HUES64 (cell line): ENCODE measurements at regions not wholly inside any gene's neighbourhood (a gene's known extent, or its start where the extent isn't known, plus 50 kb on each side); places are given as distances from the start of the nearest gene placed in this dataset.

Experiments used
- H3K27ac ChIP-seq: 2 replicates; pipeline ENCODE4 v1.7.0; 2013; ENCODE audit warnings: low read depth, low read length, inconsistent platforms
- H3K27me3 ChIP-seq: 2 replicates; pipeline ENCODE4 v1.6.1; 2013; ENCODE audit warnings: mild to moderate bottlenecking, low read length; ENCODE audit not compliant: insufficient read depth
- H3K36me3 ChIP-seq: 2 replicates; pipeline ENCODE4 v1.6.1; 2013; ENCODE audit warnings: mild to moderate bottlenecking, low read length; ENCODE audit not compliant: insufficient read depth
- H3K4me1 ChIP-seq: 2 replicates; pipeline ENCODE4 v1.6.1; 2013; ENCODE audit warnings: mild to moderate bottlenecking, low read length, moderate library complexity; ENCODE audit not compliant: insufficient read depth
- H3K4me3 ChIP-seq: 2 replicates; pipeline ENCODE4 v1.5.1; 2013; ENCODE audit warnings: mild to moderate bottlenecking, low read length, moderate library complexity
- H3K9ac ChIP-seq: 2 replicates; pipeline ENCODE4 v1.6.1; 2013; ENCODE audit warnings: mild to moderate bottlenecking, low read depth, low read length
- H3K9me3 ChIP-seq: 2 replicates; pipeline ENCODE4 v1.6.1; 2013; ENCODE audit warnings: low read depth, low read length; ENCODE audit not compliant: insufficient read depth
- WGBS: fragments of 150-250, 120-280 bp; methylation state at CpG from one replicate; pipeline ENCODE4 v1.1.7; 2013; ENCODE audit warnings: missing lambda C conversion rate; 5-methylcytosine and 5-hydroxymethylcytosine counted together

DNA sequence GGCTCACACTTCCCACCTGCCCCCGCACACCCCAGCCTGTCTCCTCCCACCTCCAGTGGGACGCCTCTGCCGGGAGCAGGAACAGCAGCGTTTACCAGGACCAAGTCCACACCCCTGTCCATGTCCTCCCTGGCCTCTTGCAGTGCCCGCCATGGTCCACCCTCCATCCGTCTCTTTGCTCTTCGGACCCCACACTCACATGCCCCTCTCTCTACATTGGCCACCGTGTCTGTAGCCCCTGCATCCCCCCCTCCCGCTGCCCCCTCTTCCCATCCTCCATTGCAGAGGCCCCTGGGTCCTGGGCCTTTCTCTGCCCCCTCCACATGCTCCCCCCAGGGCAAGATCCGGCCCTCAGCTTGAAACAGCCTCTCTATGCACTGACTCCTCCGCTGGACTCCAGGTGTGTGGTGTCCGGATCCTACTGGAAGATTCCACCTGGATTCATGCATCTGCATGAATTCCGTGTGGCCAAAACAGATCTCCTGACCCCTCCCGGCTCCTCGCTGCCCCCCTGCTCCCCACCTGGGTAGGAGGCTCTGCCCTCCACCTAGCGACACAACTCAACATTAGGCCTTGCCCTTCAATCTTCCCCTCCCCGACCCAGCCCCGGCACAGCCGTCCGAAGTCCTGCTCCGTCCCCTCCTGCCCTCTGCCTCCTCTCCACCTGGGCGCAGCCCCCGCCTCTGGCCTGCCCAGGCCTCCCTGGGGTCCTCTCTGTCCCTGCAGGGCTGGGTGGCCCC lies 168.5 kb downstream of the OLFM1 start:
- Histone ChIP-seq H3K4me1 (peaks cover 9% of the 10 kb centered on the region; the same call in 1 of the 2 replicates), H3K4me3 (no peak overlapping the region), H3K9ac (no peak overlapping the region), H3K9me3 (no peaks in the 10 kb centered on the region), H3K36me3 (no peaks in the 10 kb centered on the region), H3K27me3 (0 out of 2 replicates have a peak, but pooled peaks cover 4% of the 10 kb centered on the region), H3K27ac (no peak overlapping the region)
- 85% methylated on average over 23 of the region's 23 CpGs for WGBS

DNA sequence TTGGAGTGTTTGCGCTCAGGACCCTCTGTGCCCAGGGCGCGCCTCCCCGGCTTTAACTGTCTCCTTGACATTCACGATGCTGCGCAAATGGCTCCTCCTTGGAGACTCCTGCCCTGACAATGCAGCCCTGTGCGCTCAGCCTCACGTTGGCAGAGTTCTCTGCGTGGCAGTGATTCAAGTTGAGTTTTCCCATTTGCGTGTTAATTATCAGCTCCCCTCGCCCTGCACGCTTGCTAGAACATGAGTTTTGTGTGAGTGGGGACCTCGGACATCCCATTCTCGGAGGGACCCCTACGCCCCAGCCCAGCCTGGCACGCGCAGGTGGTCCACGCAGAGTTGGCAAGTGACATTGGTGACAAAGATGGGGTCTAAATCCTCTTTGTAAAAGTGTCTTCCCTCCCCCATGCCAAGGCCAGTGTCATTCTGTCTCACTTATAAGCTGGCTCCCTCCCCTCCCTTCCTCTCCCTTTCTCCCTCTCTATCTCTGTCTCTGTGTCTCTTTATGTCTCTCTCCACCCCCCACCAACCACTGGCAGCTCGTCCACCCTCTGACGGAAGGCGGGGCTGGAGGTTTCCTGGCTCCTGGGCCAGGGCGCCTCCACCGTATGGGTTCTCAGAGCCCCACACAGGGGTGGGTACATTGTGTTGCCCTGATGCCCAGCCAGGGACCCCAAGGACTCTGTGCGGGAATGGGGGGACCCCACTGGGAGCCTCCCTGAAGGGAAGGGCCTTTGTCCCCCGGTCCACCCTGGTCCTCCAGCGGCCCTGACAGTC lies 169.3 kb downstream of the OLFM1 start:
- Histone ChIP-seq H3K36me3 (no peaks in the 10 kb centered on the region), H3K4me3 (no peak overlapping the region), H3K9me3 (no peaks in the 10 kb centered on the region), H3K27ac (no peak overlapping the region), H3K4me1 (peaks cover 9% of the 10 kb centered on the region; the same call in 1 of the 2 replicates), H3K27me3 (0 out of 2 replicates have a peak, but pooled peaks cover 4% of the 10 kb centered on the region), H3K9ac (no peak overlapping the region)
- WGBS = 86% methylated on average over 26 of the region's 26 CpGs

DNA sequence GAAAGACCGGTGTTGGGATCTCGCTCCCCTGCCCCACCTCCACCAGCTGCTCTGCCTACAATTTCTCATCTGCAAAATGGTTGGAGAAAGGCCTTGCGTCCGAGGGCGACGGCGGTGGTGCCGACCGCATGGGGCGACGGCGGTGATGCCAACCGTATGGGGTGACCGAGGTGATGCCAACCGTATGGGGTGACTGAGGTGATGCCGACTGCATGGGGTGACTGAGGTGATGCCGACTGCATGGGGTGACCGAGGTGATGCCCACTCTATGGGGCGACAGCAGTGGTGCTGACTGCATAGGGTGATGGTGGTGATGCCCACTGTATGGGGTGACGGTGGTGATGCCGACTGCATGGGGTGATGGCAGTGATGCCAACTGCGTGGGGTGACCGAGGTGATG lies 171.0 kb downstream of the OLFM1 start:
- H3K36me3 ChIP-seq = no peaks in the 10 kb centered on the region
- 94% methylated on average over 23 of the region's 23 CpGs for WGBS
- no peaks in the 10 kb centered on the region for H3K9me3 ChIP-seq
- no peak overlapping the region for H3K9ac ChIP-seq
- no peak overlapping the region for H3K27ac ChIP-seq
- no peak overlapping the region for H3K4me3 ChIP-seq
- H3K4me1 ChIP-seq = peaks cover 4% of the 10 kb centered on the region; the same call in 1 of the 2 replicates
- H3K27me3 ChIP-seq = 0 out of 2 replicates have a peak, but pooled peaks cover 4% of the 10 kb centered on the region

DNA sequence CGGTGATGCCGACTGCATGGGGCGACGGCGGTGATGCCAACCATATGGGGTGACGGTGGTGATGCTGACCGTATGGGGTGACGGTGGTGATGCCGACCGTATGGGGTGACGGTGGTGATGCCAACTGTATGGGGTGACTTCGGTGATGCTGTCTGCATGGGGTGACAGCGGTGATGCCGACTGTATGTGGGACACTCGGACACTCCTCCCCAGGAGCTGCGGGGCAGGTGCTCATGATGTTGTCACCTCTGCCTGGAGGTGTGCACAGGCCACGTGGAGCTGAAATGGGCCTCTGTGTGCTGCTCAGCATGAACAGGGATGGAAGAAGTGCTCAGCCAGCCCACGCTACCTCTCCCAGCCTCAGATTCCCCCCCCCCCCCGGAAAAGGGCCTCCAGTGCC lies 171.8 kb downstream of the OLFM1 start:
- Histone ChIP-seq H3K36me3 (no peaks in the 10 kb centered on the region), H3K27ac (no peak overlapping the region), H3K4me3 (no peak overlapping the region), H3K9ac (no peak overlapping the region), H3K9me3 (no peaks in the 10 kb centered on the region), H3K4me1 (peaks cover 4% of the 10 kb centered on the region; the same call in 1 of the 2 replicates), H3K27me3 (0 out of 2 replicates have a peak, but pooled peaks cover 2% of the 10 kb centered on the region)
- 94% methylated on average over 18 of the region's 19 CpGs for WGBS

DNA sequence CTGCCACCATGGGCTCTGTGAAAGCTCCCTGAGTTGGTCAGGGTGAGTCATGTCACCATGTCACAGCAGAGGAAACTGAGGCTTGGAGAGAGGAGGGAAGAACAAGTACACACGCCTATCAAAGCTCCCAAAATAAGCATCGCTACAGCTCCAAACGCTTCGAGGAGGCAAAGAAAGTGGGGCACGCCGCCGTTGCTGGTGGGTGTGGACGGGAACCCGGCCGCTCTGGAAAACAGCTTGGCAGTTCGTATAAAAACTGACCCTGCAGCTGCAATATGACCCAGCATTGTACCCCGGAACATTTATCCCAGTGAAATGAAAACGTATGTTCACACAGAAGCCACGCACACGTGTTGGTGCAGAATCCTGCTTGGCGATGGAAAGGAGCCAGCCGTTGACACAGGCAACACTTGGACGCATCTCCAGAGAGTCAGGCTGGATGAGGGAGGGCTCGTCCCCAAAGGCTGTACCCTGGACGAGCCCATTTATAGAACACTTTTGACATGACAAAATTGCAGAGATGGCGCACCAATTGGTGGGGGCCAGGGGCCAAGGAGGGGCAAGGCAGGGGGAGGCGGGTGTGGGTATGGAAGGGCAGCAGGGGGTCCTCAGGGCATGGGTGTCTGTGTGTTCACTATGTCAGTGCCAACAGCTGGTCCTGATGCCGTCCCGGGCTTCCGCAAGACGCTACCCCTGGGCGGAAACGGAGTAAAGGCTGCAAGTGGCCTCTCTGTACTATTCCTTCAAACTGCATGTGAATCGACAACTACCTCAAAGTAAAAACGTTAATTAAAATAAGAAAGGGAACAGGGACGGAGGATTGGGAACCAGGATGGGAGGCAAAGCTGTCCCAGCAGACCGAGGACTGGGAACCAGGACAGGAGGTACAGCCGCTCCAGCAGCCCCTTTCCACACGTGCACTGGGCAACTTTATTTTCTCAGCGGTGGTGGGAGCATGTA lies 173.0 kb downstream of the OLFM1 start:
- Histone ChIP-seq H3K27ac (no peak overlapping the region), H3K9me3 (no peaks in the 10 kb centered on the region), H3K9ac (no peak overlapping the region), H3K36me3 (no peaks in the 10 kb centered on the region), H3K27me3 (no peaks in the 10 kb centered on the region), H3K4me3 (no peak overlapping the region), H3K4me1 (peaks cover under 1% of the 10 kb centered on the region; the same call in 1 of the 2 replicates)
- 73% methylated on average over 34 of the region's 35 CpGs for WGBS

DNA sequence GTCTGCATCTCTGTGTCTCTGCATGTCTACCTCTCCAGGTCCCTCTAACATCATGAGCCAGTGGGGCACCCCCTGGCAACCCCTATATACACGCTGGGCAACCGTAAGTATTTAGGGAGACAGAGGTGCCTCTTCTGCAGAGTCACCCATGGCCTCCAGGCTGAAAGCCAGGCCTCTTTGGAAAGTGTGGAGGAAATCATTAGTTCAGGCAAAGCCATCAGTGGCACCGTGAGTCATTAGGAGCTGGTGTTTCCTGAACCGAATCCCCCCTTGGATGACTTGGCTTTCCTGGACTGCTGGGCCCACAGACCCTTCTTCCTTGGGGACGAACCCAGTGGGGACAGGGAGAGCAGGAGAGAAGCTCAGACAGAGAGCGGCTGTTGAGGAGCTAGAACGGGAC lies 174.8 kb downstream of the OLFM1 start:
- H3K9me3 ChIP-seq = no peaks in the 10 kb centered on the region
- H3K36me3 ChIP-seq = no peaks in the 10 kb centered on the region
- 92% methylated on average over 7 of the region's 7 CpGs for WGBS
- H3K4me1 ChIP-seq = no peaks in the 10 kb centered on the region; the same call in 1 of the 2 replicates
- H3K9ac ChIP-seq = no peak overlapping the region
- H3K27ac ChIP-seq = no peak overlapping the region
- no peak overlapping the region for H3K4me3 ChIP-seq
- no peaks in the 10 kb centered on the region for H3K27me3 ChIP-seq

DNA sequence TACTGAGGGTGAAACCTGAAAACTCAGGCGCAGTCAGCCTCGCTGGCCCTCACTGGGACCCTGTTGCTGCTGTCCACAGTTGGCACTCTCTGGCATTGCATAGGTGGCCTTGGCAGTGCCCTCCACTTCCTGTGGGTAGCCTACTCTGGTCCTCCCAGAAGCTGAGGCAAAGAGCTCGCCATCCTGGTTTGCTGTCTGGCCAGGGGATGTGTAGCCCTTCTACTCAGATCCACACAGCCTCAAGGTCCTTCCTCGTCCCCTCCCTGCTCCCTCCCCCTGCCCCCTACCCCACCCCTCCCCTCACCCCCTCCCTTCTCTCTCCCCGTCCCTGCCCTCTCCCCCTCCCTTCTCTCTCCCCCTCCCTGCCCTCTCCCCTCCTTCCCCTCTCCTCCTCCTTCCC lies 176.0 kb downstream of the OLFM1 start:
- 76% methylated on average over 4 of the region's 5 CpGs for WGBS
- Histone ChIP-seq H3K36me3 (no peaks in the 10 kb centered on the region), H3K27ac (no peak overlapping the region), H3K9me3 (no peaks in the 10 kb centered on the region), H3K9ac (no peak overlapping the region), H3K4me1 (no peaks in the 10 kb centered on the region; the same call in 1 of the 2 replicates), H3K4me3 (no peak overlapping the region), H3K27me3 (no peaks in the 10 kb centered on the region)

DNA sequence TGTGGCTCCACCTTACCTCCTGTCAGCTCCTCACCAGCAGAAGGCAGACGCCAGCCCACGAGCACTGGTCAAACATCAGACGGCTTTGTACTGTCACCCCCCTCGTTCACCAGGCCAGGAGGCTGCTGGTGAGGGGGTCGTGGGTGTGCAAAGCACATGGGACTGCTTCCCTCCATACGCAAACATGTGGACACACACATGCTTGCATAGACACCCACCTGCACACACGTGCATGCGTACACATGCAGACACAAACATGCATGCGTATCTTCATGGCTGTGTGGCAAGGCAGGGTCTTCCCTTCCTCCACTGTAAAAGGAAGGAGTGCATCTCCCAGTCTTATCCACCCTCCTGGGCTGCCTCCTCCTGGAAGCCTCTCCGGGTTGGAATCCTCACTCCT lies 178.5 kb downstream of the OLFM1 start:
- H3K27ac ChIP-seq = no peak overlapping the region
- H3K9ac ChIP-seq = no peak overlapping the region
- no peak overlapping the region for H3K4me3 ChIP-seq
- no peaks in the 10 kb centered on the region for H3K36me3 ChIP-seq
- WGBS = 89% methylated on average over 10 of the region's 10 CpGs
- H3K4me1 ChIP-seq = peaks cover 4% of the 10 kb centered on the region; the same call in 1 of the 2 replicates
- no peaks in the 10 kb centered on the region for H3K9me3 ChIP-seq
- H3K27me3 ChIP-seq = no peaks in the 10 kb centered on the region

DNA sequence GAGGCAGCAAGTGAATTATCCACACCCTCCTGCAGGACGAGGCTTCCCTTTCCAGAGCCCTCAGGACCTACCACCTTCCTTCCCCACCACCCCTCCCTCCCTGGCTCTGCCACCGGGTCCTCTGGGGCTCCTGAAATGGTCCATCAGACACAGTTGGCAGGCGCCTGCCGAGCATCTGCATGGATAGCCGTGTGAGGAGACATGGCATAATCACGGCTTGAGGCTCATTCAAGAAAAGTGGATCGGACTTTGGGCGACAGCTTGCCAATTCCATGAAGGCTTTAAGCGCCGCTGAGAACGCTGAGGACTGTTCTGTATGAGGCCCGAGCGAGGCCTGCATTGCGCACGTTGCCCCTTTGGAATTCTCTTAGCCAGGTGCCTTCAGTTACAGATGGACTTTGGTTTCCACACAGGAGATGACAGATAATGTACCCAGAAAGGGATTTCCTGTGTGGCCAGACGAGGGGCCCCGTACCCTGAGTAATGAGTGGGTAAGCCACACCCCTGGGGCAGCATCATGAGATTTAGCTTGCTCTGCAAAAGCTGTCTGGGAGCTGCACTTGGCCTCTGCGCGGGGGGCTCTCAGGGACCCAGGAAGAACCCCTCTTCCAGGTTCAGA lies 179.8 kb downstream of the OLFM1 start:
- WGBS = 87% methylated on average over 19 of the region's 19 CpGs
- Histone ChIP-seq H3K27me3 (no peaks in the 10 kb centered on the region), H3K4me3 (no peak overlapping the region), H3K9me3 (no peaks in the 10 kb centered on the region), H3K9ac (no peak overlapping the region), H3K4me1 (0 out of 2 replicates have a peak, but pooled peaks cover 5% of the 10 kb centered on the region), H3K27ac (no peak overlapping the region), H3K36me3 (no peaks in the 10 kb centered on the region)

DNA sequence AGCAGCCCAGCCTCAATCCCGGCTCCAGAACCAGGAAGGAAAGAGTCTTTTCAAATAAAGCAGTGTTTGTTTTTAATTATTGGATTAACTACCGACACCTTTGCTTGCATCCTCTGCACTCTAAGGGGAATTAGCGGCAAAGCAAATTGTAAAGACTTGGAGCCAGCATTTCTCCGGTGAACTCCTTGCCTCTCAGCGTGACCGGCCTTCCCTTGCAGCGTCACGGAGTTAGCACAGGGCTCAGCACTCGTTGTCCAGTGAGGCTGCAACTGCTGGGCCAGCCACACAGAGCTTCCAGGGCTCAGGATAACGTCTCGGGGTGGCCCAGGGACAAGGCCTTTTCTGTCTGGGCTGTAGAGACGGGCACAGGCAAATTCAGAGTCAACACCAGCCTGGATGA lies 180.6 kb downstream of the OLFM1 start:
- H3K9me3 ChIP-seq = no peaks in the 10 kb centered on the region
- H3K4me3 ChIP-seq = no peak overlapping the region
- H3K9ac ChIP-seq = no peak overlapping the region
- 82% methylated on average over 12 of the region's 12 CpGs for WGBS
- no peak overlapping the region for H3K27ac ChIP-seq
- no peaks in the 10 kb centered on the region for H3K27me3 ChIP-seq
- H3K4me1 ChIP-seq = 0 out of 2 replicates have a peak, but pooled peaks cover 5% of the 10 kb centered on the region
- no peaks in the 10 kb centered on the region for H3K36me3 ChIP-seq
